ENCODE measurements at regions not wholly inside any gene's neighbourhood (a gene's known extent, or its start where the extent isn't known, plus 50 kb on each side); places are given as distances from the start of the nearest gene placed in this dataset.
"Not testable (repeated sequence)": the region's sequence is repeated elsewhere in the genome, so short reads cannot be mapped to it uniquely, and the experiment has no call there.

DNA sequence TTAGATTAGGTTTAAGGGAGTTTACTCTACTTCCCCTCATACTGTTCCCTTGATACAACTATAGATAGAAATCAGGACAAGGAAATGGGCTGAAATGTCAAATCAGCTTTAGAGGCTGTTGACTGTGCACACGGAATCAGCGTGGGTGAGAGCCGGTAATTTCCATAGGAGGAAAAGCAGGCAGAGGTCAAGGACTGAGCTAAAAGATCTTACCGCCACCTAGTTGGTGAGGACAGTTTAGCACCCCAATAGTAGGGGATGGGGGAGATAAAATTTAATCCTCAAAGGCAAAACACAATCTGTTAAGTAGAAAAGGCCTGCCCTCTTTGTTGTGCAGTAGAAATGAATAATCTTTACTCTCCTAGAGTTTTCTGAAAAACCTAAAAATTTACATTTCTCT is 1154.5 kb upstream of the CHAC2 start:
- Histone ChIP-seq H3K4me3 (no peak overlapping the region), H3K9me3 (no peaks in the 10 kb centered on the region), H3K4me1 (no peaks in the 10 kb centered on the region), H3K27ac (no peak overlapping the region), H3K36me3 (no peaks in the 10 kb centered on the region), H3K27me3 (no peaks in the 10 kb centered on the region)
- TF ChIP-seq EP300 (IDR thresholded peaks at IDR 0.05), result no peak
- TF ChIP-seq, protein P1, sequence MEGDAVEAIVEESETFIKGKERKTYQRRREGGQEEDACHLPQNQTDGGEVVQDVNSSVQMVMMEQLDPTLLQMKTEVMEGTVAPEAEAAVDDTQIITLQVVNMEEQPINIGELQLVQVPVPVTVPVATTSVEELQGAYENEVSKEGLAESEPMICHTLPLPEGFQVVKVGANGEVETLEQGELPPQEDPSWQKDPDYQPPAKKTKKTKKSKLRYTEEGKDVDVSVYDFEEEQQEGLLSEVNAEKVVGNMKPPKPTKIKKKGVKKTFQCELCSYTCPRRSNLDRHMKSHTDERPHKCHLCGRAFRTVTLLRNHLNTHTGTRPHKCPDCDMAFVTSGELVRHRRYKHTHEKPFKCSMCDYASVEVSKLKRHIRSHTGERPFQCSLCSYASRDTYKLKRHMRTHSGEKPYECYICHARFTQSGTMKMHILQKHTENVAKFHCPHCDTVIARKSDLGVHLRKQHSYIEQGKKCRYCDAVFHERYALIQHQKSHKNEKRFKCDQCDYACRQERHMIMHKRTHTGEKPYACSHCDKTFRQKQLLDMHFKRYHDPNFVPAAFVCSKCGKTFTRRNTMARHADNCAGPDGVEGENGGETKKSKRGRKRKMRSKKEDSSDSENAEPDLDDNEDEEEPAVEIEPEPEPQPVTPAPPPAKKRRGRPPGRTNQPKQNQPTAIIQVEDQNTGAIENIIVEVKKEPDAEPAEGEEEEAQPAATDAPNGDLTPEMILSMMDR (IDR thresholded peaks at IDR 0.05), result no peak
- no peak for TF ChIP-seq POLR2A (IDR thresholded peaks at IDR 0.05)
- TF ChIP-seq POLR2AphosphoS5 (IDR thresholded peaks at IDR 0.05), result no peak
- 66 to 68% methylated on average over 4 of the region's 4 CpGs for WGBS, 2 donors
- no peak for DNase-seq
- intact Hi-C loops (cut with DNase I), result no loop called here

GRCh38 chr2:52611759-52612158 is 1155.8 kb upstream of the CHAC2 start:
- no peak overlapping the region for H3K4me3 ChIP-seq
- TF ChIP-seq POLR2AphosphoS5 (IDR thresholded peaks at IDR 0.05) (no peak), EP300 (IDR thresholded peaks at IDR 0.05) (no peak), POLR2A (IDR thresholded peaks at IDR 0.05) (no peak)
- TF ChIP-seq, protein P1 (IDR thresholded peaks at IDR 0.05), result no peak
- H3K27ac ChIP-seq, result no peak overlapping the region
- WGBS, 2 donors, result 26 to 49% methylated on average over 2 of the region's 2 CpGs
- no peaks in the 10 kb centered on the region for H3K27me3 ChIP-seq
- no peaks in the 10 kb centered on the region for H3K9me3 ChIP-seq
- intact Hi-C loops (cut with DNase I), result no loop called here
- DNase-seq, result no peak
- no peaks in the 10 kb centered on the region for H3K36me3 ChIP-seq
- H3K4me1 ChIP-seq, result no peaks in the 10 kb centered on the region

DNA sequence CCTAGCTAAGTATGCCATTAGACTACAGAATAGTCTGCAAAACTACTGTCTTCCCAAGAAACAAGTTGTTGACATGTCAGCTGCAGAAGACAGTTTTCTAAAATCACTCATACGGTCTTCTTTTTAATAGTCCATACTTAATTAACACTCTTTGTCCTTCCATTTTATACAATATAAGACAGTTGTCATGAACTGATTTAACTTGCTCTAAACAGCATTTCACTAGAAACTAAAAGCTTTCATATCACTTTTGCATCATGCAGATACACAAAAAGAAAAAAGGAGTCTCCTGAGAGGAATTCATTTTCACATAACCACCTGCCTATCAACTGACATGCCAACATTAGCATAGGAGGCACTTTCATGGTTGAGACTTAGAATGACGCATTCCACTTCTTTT is 1159.6 kb upstream of the CHAC2 start:
- WGBS, 2 donors, result 89 to 95% methylated on average over 2 of the region's 2 CpGs
- TF ChIP-seq POLR2AphosphoS5 (IDR thresholded peaks at IDR 0.05) (no peak), EP300 (IDR thresholded peaks at IDR 0.05) (no peak), POLR2A (IDR thresholded peaks at IDR 0.05) (no peak)
- TF ChIP-seq, protein P1 (IDR thresholded peaks at IDR 0.05), result no peak
- Histone ChIP-seq H3K27ac (no peak overlapping the region), H3K9me3 (no peaks in the 10 kb centered on the region), H3K36me3 (no peaks in the 10 kb centered on the region), H3K27me3 (no peaks in the 10 kb centered on the region), H3K4me3 (no peak overlapping the region), H3K4me1 (no peaks in the 10 kb centered on the region)
- intact Hi-C loops (cut with DNase I), result no loop called here
- no peak for DNase-seq

DNA sequence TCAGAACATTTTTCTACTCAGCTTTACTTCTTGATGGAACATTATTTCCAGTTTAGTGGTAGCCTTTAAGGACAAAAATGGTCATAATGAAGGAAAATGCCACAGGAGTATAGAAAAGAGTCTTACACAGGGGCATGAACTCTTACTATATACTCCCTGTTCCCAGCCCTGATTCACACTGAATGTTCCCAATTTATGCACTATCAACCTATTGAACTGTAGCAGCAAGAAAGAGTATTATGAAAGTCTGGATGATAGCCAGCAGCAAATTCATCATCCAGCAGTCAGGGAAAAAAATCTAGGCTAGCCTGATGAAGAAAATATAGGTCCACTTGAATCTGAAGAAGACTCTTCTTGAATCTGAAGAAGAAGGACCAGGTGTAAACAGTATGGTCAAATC is 1170.3 kb upstream of the CHAC2 start:
- H3K27ac ChIP-seq, result no peak overlapping the region
- H3K9me3 ChIP-seq, result peaks cover 0 to 2% (median 0%) of the 10 kb centered on the region in 4 donors
- H3K36me3 ChIP-seq, result no peaks in the 10 kb centered on the region
- TF ChIP-seq, protein P1 (IDR thresholded peaks at IDR 0.05), result no peak
- TF ChIP-seq POLR2AphosphoS5 (IDR thresholded peaks at IDR 0.05) (no peak), EP300 (IDR thresholded peaks at IDR 0.05) (no peak), POLR2A (IDR thresholded peaks at IDR 0.05) (no peak)
- no peak for DNase-seq
- no peaks in the 10 kb centered on the region for H3K4me1 ChIP-seq
- H3K4me3 ChIP-seq, result no peak overlapping the region
- H3K27me3 ChIP-seq, result no peaks in the 10 kb centered on the region
- intact Hi-C loops (cut with DNase I), result no loop called here

- Histone ChIP-seq H3K9me3 (peaks cover 0 to 2% (median 1%) of the 10 kb centered on the region in 4 donors), H3K36me3 (no peaks in the 10 kb centered on the region), H3K27me3 (no peaks in the 10 kb centered on the region), H3K27ac (no peak overlapping the region), H3K4me3 (no peak overlapping the region), H3K4me1 (no peaks in the 10 kb centered on the region)
- TF ChIP-seq POLR2AphosphoS5 (IDR thresholded peaks at IDR 0.05) (no peak), EP300 (IDR thresholded peaks at IDR 0.05) (no peak), POLR2A (IDR thresholded peaks at IDR 0.05) (no peak)
- TF ChIP-seq, protein P1 (IDR thresholded peaks at IDR 0.05), result no peak
- 49 to 56% methylated on average over 2 of the region's 2 CpGs for WGBS, 2 donors
- DNase-seq, result no peak
- intact Hi-C loops (cut with DNase I), result no loop called here
These were observed 1173.6 kb upstream of the CHAC2 start for GRCh38 chr2:52594026-52594425.

- 92 to 93% methylated on average over 5 of the region's 5 CpGs for WGBS, 2 donors
- H3K9me3 ChIP-seq; intact Hi-C loops (cut with DNase I); DNase-seq; H3K4me3 ChIP-seq; H3K27ac ChIP-seq; H3K4me1 ChIP-seq; H3K36me3 ChIP-seq; H3K27me3 ChIP-seq: not testable (repeated sequence)
These were observed 1183.5 kb upstream of the CHAC2 start for GRCh38 chr2:52584071-52584470.

Data from sigmoid colon (tissue), 6 donors.